Parathyroid adenoma (tissue), 2 donors: ENCODE measurements at regions not wholly inside any gene's neighbourhood (a gene's known extent, or its start where the extent isn't known, plus 50 kb on each side); places are given as distances from the start of the nearest gene placed in this dataset.
"Not testable (repeated sequence)": the region's sequence is repeated elsewhere in the genome, so short reads cannot be mapped to it uniquely, and the experiment has no call there.

Experiments
- H2AFZ ChIP-seq: fragments of 300-600 bp; sonication (generic); one replicate; pipeline ENCODE4 v1.7.0; 2017; ENCODE audit warnings: antibody characterized with exemption, mild to moderate bottlenecking
- H3K27ac ChIP-seq: fragments of 300-600 bp; sonication (generic); one replicate; pipeline ENCODE4 v1.7.0; 2017
- H3K27me3 ChIP-seq: fragments of 300-600 bp; sonication (generic); one replicate; pipeline ENCODE4 v1.7.0; 2017; ENCODE audit warnings: low read length; ENCODE audit not compliant: control insufficient read depth, insufficient read depth
- H3K36me3 ChIP-seq: fragments of 300-600 bp; sonication (generic); one replicate; pipeline ENCODE4 v1.7.0; 2017; ENCODE audit warnings: low read length; ENCODE audit not compliant: control insufficient read depth, insufficient read depth
- H3K4me1 ChIP-seq: fragments of 300-600 bp; sonication (generic); one replicate; pipeline ENCODE4 v1.7.0; 2017; ENCODE audit warnings: control low read depth
- H3K4me2 ChIP-seq: fragments of 300-600 bp; sonication (generic); one replicate; pipeline ENCODE4 v1.7.0; 2017; ENCODE audit warnings: low read length
- H3K4me3 ChIP-seq: fragments of 300-600 bp; sonication (generic); one replicate; pipeline ENCODE4 v1.7.0; 2017; ENCODE audit warnings: low read depth, low read length
- H3K79me2 ChIP-seq: fragments of 300-600 bp; sonication (generic); one replicate; pipeline ENCODE4 v1.7.0; 2017; ENCODE audit warnings: control low read depth
- H3K9ac ChIP-seq: fragments of 300-600 bp; sonication (generic); one replicate; pipeline ENCODE4 v1.7.0; 2017; ENCODE audit warnings: mild to moderate bottlenecking
- H3K9me3 ChIP-seq: fragments of 300-600 bp; sonication (generic); one replicate; pipeline ENCODE4 v1.7.0; 2017; ENCODE audit warnings: low read length; ENCODE audit not compliant: control insufficient read depth
- TF ChIP-seq, protein P1 (sequence below): fragments of 300-600 bp; sonication (generic); IDR thresholded peaks from one replicate; pipeline ENCODE4 v1.7.0; 2017; ENCODE audit warnings: antibody characterized with exemption, mild to moderate bottlenecking
- donor health status: primary hyperparathyroidism.

DNA sequence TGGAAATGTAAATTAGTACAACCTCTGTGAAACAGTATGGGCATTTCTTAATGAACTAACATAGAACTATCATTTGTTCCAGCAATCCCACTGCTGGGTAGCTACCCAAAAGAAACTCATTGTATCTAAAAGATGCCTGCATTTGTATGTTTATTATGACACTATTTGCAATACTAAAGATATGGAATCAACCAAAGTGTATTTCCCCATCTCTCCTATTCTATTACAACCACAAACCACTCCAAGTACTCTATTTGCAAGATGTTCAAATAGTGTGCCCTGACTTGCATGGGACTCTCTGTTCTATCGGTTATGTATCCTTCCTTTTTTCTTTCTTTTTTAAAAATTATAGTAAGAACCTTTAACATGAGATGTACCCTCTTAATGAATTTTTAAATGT, 845.2 kb downstream of the CDH11 start:
- no peaks in the 10 kb centered on the region for H3K27me3 ChIP-seq
- H3K36me3 ChIP-seq, result no peaks in the 10 kb centered on the region
- TF ChIP-seq, protein P1, sequence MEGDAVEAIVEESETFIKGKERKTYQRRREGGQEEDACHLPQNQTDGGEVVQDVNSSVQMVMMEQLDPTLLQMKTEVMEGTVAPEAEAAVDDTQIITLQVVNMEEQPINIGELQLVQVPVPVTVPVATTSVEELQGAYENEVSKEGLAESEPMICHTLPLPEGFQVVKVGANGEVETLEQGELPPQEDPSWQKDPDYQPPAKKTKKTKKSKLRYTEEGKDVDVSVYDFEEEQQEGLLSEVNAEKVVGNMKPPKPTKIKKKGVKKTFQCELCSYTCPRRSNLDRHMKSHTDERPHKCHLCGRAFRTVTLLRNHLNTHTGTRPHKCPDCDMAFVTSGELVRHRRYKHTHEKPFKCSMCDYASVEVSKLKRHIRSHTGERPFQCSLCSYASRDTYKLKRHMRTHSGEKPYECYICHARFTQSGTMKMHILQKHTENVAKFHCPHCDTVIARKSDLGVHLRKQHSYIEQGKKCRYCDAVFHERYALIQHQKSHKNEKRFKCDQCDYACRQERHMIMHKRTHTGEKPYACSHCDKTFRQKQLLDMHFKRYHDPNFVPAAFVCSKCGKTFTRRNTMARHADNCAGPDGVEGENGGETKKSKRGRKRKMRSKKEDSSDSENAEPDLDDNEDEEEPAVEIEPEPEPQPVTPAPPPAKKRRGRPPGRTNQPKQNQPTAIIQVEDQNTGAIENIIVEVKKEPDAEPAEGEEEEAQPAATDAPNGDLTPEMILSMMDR, result no peak
- H2AFZ ChIP-seq, result no peak overlapping the region
- no peak overlapping the region for H3K4me2 ChIP-seq
- no peak overlapping the region for H3K9ac ChIP-seq
- H3K79me2 ChIP-seq, result no peaks in the 10 kb centered on the region
- no peaks in the 10 kb centered on the region for H3K9me3 ChIP-seq
- H3K4me1 ChIP-seq, result no peaks in the 10 kb centered on the region
- no peak overlapping the region for H3K27ac ChIP-seq
- no peak overlapping the region for H3K4me3 ChIP-seq

DNA sequence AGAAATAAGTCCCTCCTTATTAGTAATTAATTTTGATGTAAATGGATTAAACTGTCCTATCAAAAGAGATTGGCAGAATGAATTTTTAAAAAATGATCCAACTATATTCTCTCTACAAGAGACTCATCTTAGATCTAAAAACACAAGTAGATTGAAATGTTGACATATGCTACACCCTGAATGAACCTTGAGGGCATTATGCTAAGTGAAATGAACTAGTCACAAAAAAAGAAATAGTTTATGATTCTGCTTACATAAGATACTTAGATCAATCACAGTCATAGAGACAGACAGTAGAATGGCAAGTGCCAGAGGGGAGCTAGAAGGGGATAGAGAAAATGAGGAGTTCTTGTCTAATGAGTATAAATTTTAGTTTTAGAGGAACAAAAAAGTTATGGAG, 849.8 kb downstream of the CDH11 start:
- H3K79me2 ChIP-seq, result no peaks in the 10 kb centered on the region
- no peak overlapping the region for H3K27ac ChIP-seq
- H3K4me3 ChIP-seq, result no peak overlapping the region
- no peaks in the 10 kb centered on the region for H3K36me3 ChIP-seq
- H3K9me3 ChIP-seq, result no peaks in the 10 kb centered on the region
- TF ChIP-seq, protein P1, result no peak
- H3K9ac ChIP-seq, result no peak overlapping the region
- no peak overlapping the region for H2AFZ ChIP-seq
- H3K4me2 ChIP-seq, result no peak overlapping the region
- no peaks in the 10 kb centered on the region for H3K4me1 ChIP-seq
- H3K27me3 ChIP-seq, result no peaks in the 10 kb centered on the region

DNA sequence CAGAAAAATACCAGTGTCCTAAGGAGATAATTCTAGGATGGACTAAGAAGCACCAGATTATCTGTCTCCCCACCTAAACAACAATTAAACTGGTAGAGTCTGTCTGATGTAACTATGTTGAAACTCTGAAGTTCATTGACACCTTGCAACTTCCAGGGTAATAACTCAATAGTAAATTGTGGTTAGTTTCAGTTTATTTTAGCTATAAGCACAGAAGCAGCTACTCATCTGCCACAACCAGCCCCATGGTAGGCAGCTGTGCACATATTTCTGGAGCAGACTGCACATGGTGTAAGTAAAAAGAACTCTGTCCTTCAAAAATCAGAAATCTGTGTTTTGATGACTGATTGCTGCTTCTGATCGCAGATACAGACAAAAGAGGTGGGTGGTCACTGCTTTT, 852.1 kb downstream of the CDH11 start:
- no peaks in the 10 kb centered on the region for H3K27me3 ChIP-seq
- H3K79me2 ChIP-seq, result no peaks in the 10 kb centered on the region
- no peak overlapping the region for H3K4me3 ChIP-seq
- no peak overlapping the region for H3K9ac ChIP-seq
- H3K27ac ChIP-seq, result no peak overlapping the region
- no peaks in the 10 kb centered on the region for H3K4me1 ChIP-seq
- H3K4me2 ChIP-seq, result no peak overlapping the region
- H2AFZ ChIP-seq, result no peak overlapping the region
- H3K36me3 ChIP-seq, result no peaks in the 10 kb centered on the region
- no peaks in the 10 kb centered on the region for H3K9me3 ChIP-seq
- TF ChIP-seq, protein P1, result no peak

DNA sequence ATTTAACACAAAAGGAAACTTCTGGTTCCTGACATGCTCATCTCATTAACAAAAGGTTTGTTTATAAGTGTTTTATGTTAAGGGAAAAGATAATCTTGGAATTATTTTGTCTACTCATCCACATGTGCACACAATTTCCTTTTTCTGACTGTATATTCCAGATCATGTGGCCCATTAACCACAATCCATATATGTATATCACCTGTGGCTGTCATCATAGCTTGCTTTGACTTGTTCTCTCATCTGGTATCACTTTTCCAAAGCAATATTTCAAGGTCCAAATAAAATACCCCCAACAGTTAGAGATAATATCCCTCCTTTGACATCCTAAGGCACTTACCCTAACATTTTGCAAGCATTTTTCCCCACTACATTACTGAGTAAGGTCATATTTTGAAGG, 856.1 kb downstream of the CDH11 start:
- Histone ChIP-seq H3K27ac (no peak overlapping the region), H3K79me2 (no peaks in the 10 kb centered on the region), H3K9ac (no peak overlapping the region), H3K4me1 (no peaks in the 10 kb centered on the region), H3K9me3 (no peaks in the 10 kb centered on the region), H3K4me2 (no peak overlapping the region), H3K27me3 (no peaks in the 10 kb centered on the region), H2AFZ (no peak overlapping the region), H3K4me3 (no peak overlapping the region), H3K36me3 (no peaks in the 10 kb centered on the region)
- TF ChIP-seq, protein P1, result no peak

DNA sequence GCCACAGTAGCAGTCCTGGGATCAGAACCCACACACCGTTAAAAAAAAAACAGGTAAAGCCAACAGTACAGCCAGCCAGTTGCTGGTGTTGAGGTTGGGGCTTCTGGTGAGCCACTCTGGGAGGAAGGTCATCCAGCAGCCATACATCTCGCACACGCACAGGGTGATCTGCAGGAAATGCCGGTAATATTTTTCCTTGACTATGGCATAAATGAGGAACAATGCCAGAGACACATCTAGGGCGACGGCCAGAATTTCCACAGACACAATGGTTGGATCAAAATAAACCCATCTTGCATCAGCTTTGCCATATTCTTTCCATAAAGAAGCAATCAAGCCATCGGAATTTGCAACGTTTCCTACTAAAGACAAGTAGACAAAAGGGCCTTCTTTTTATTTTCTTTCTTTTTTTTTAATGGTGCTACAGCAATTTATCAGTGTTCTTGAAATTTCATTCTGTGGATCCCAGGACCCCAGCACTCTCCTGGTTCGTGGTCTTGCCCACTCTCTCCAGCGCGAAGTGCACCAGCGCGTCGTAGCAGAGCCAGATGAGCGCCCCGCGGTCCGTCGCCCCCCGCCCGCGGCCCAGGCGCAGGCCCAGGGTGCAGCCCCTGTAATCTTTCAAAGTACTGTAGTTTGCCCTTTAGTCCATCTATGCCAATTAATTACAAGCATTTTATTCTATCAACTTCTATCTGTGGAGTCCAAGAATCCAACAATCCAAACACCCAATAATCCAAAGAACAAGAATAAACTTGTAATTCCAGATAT, 861.0 kb downstream of the CDH11 start:
- not testable (repeated sequence) for H3K27me3 ChIP-seq, H3K9me3 ChIP-seq, H3K4me2 ChIP-seq, H3K9ac ChIP-seq, H2AFZ ChIP-seq, H3K79me2 ChIP-seq, H3K36me3 ChIP-seq, H3K27ac ChIP-seq, H3K4me3 ChIP-seq, H3K4me1 ChIP-seq
